ENCODE measurements at regions not wholly inside any gene's neighbourhood (a gene's known extent, or its start where the extent isn't known, plus 50 kb on each side); places are given as distances from the start of the nearest gene placed in this dataset.

GRCh38 chr5:53339962-53340540, 140.4 kb upstream of the FST start:
- TF ChIP-seq CTCF (IDR thresholded peaks at IDR 0.05; ENCODE audit: unreplicated experiment) = no peak
- Mint-ChIP-seq H3K4me1 (ENCODE audit: low read depth, unreplicated experiment) (peaks cover 36% of the 10 kb centered on the region), H3K9me3 (ENCODE audit: low read depth, unreplicated experiment) (peaks cover 2% of the 10 kb centered on the region), H3K4me3 (ENCODE audit: low read depth, unreplicated experiment) (no peak overlapping the region), H3K36me3 (ENCODE audit: insufficient read depth, unreplicated experiment) (peaks cover 6% of the 10 kb centered on the region), H3K27me3 (ENCODE audit: unreplicated experiment) (no peaks in the 10 kb centered on the region), H3K27ac (ENCODE audit: unreplicated experiment) (no peak overlapping the region)
- CTCF ChIA-PET = no interaction called here
- BruUV-seq (replicated peaks) = no TSS peak
- no peak for DNase-seq
- intact Hi-C loops (cut with micrococcal nuclease; ENCODE audit: unreplicated experiment) = no loop called here

GRCh38 chr5:53340956-53341750, 139.3 kb upstream of the FST start:
- no peak overlapping the region for H3K4me3 Mint-ChIP-seq (ENCODE audit: low read depth, unreplicated experiment)
- CTCF ChIA-PET = no interaction called here
- DNase-seq = no peak
- intact Hi-C loops (cut with micrococcal nuclease; ENCODE audit: unreplicated experiment) = no loop called here
- H3K36me3 Mint-ChIP-seq (ENCODE audit: insufficient read depth, unreplicated experiment) = peaks cover 6% of the 10 kb centered on the region
- TF ChIP-seq CTCF (IDR thresholded peaks at IDR 0.05; ENCODE audit: unreplicated experiment) = no peak
- peaks cover 2% of the 10 kb centered on the region for H3K9me3 Mint-ChIP-seq (ENCODE audit: low read depth, unreplicated experiment)
- BruUV-seq (replicated peaks) = no TSS peak
- H3K4me1 Mint-ChIP-seq (ENCODE audit: low read depth, unreplicated experiment) = peaks cover 32% of the 10 kb centered on the region
- H3K27ac Mint-ChIP-seq (ENCODE audit: unreplicated experiment) = no peak overlapping the region
- H3K27me3 Mint-ChIP-seq (ENCODE audit: unreplicated experiment) = no peaks in the 10 kb centered on the region

GRCh38 chr5:53342236-53342635, 138.2 kb upstream of the FST start:
- peaks cover 32% of the 10 kb centered on the region for H3K4me1 Mint-ChIP-seq (ENCODE audit: low read depth, unreplicated experiment)
- TF ChIP-seq CTCF (IDR thresholded peaks at IDR 0.05; ENCODE audit: unreplicated experiment) = no peak
- no peaks in the 10 kb centered on the region for H3K27me3 Mint-ChIP-seq (ENCODE audit: unreplicated experiment)
- H3K4me3 Mint-ChIP-seq (ENCODE audit: low read depth, unreplicated experiment) = no peak overlapping the region
- CTCF ChIA-PET = no interaction called here
- no TSS peak for BruUV-seq (replicated peaks)
- intact Hi-C loops (cut with micrococcal nuclease; ENCODE audit: unreplicated experiment) = no loop called here
- H3K27ac Mint-ChIP-seq (ENCODE audit: unreplicated experiment) = no peak overlapping the region
- no peak for DNase-seq
- H3K9me3 Mint-ChIP-seq (ENCODE audit: low read depth, unreplicated experiment) = peaks cover 2% of the 10 kb centered on the region
- peaks cover 6% of the 10 kb centered on the region for H3K36me3 Mint-ChIP-seq (ENCODE audit: insufficient read depth, unreplicated experiment)

- BruUV-seq (replicated peaks) = no TSS peak
- H3K4me3 Mint-ChIP-seq (ENCODE audit: low read depth, unreplicated experiment) = no peak overlapping the region
- H3K9me3 Mint-ChIP-seq (ENCODE audit: low read depth, unreplicated experiment) = peaks cover 2% of the 10 kb centered on the region
- CTCF ChIA-PET = no interaction called here
- H3K27ac Mint-ChIP-seq (ENCODE audit: unreplicated experiment) = no peak overlapping the region
- no peak for DNase-seq
- no peak for TF ChIP-seq CTCF (IDR thresholded peaks at IDR 0.05; ENCODE audit: unreplicated experiment)
- H3K4me1 Mint-ChIP-seq (ENCODE audit: low read depth, unreplicated experiment) = peaks cover 25% of the 10 kb centered on the region
- H3K27me3 Mint-ChIP-seq (ENCODE audit: unreplicated experiment) = no peaks in the 10 kb centered on the region
- peaks cover 2% of the 10 kb centered on the region for H3K36me3 Mint-ChIP-seq (ENCODE audit: insufficient read depth, unreplicated experiment)
- intact Hi-C loops (cut with micrococcal nuclease; ENCODE audit: unreplicated experiment) = no loop called here
Measured at GRCh38 chr5:53343187-53343586, 137.2 kb upstream of the FST start.
